ENCODE measurements at regions not wholly inside any gene's neighbourhood (a gene's known extent, or its start where the extent isn't known, plus 50 kb on each side); places are given as distances from the start of the nearest gene placed in this dataset.

- Histone ChIP-seq H3K9me3 (ENCODE audit: control insufficient read depth in 1 of 2, insufficient read depth in 1 of 2, low read length in 2 of 2) (no peaks in the 10 kb centered on the region), H3K27ac (ENCODE audit: low read depth in 1 of 2, low read length in 2 of 2) (no peak overlapping the region), H3K4me1 (ENCODE audit: insufficient read depth, low read length) (no peaks in the 10 kb centered on the region), H3K27me3 (ENCODE audit: control insufficient read depth in 1 of 2, insufficient read depth in 2 of 2, low read length in 2 of 2) (no peaks in the 10 kb centered on the region), H3K4me3 (ENCODE audit: low read length) (no peak overlapping the region), H3K36me3 (ENCODE audit: insufficient read depth, low read length) (no peaks in the 10 kb centered on the region)
- Mint-ChIP-seq H3K9me3 (no peaks in the 10 kb centered on the region), H3K4me1 (ENCODE audit: low read depth) (no peaks in the 10 kb centered on the region), H3K27me3 (peaks cover 5% of the 10 kb centered on the region), H3K36me3 (ENCODE audit: low read depth) (no peaks in the 10 kb centered on the region), H3K27ac (no peak overlapping the region), H3K4me3 (no peak overlapping the region)
- ATAC-seq (ENCODE audit: poor library complexity), result no peak
- ChIA-PET POLR2A (no interaction called here), CTCF (no interaction called here)
- DNase-seq, result no peak
- TF ChIP-seq CTCF (IDR thresholded peaks at IDR 0.05), result no peak
- intact Hi-C loops (cut with DNase I, micrococcal nuclease), result no loop called here
These were observed 392.8 kb downstream of the SEC23A start for GRCh38 chr14:38710196-38710595.

GRCh38 chr14:38705220-38705619 is 397.8 kb downstream of the SEC23A start:
- Mint-ChIP-seq H3K27ac (no peak overlapping the region), H3K4me1 (ENCODE audit: low read depth) (no peaks in the 10 kb centered on the region), H3K36me3 (ENCODE audit: low read depth) (no peaks in the 10 kb centered on the region), H3K27me3 (no peaks in the 10 kb centered on the region), H3K9me3 (peaks cover 3% of the 10 kb centered on the region), H3K4me3 (no peak overlapping the region)
- POLR2A ChIA-PET, result no interaction called here
- Histone ChIP-seq H3K36me3 (ENCODE audit: insufficient read depth, low read length) (no peaks in the 10 kb centered on the region), H3K4me1 (ENCODE audit: insufficient read depth, low read length) (no peaks in the 10 kb centered on the region), H3K27ac (ENCODE audit: low read depth in 1 of 2, low read length in 2 of 2) (no peak overlapping the region), H3K9me3 (ENCODE audit: control insufficient read depth in 1 of 2, insufficient read depth in 1 of 2, low read length in 2 of 2) (no peaks in the 10 kb centered on the region), H3K4me3 (ENCODE audit: low read length) (no peak overlapping the region), H3K27me3 (ENCODE audit: control insufficient read depth in 1 of 2, insufficient read depth in 2 of 2, low read length in 2 of 2) (no peaks in the 10 kb centered on the region)
- DNase-seq (no peak), ATAC-seq (ENCODE audit: poor library complexity) (no peak)
- intact Hi-C loops (cut with DNase I, micrococcal nuclease), result no loop called here
- no peak for TF ChIP-seq CTCF (IDR thresholded peaks at IDR 0.05)
- CTCF ChIA-PET, result no interaction called here

- H3K27ac ChIP-seq (ENCODE audit: low read depth in 1 of 2, low read length in 2 of 2), result no peak overlapping the region
- Mint-ChIP-seq H3K27ac (no peak overlapping the region), H3K4me1 (ENCODE audit: low read depth) (no peaks in the 10 kb centered on the region), H3K36me3 (ENCODE audit: low read depth) (no peaks in the 10 kb centered on the region), H3K4me3 (no peak overlapping the region), H3K9me3 (peaks cover 3% of the 10 kb centered on the region), H3K27me3 (no peaks in the 10 kb centered on the region)
- ATAC-seq (ENCODE audit: poor library complexity) (no peak), DNase-seq (no peak)
- CTCF ChIA-PET, result no interaction called here
- no peak for TF ChIP-seq CTCF (IDR thresholded peaks at IDR 0.05)
- H3K4me3 ChIP-seq (ENCODE audit: low read length), result no peak overlapping the region
- no peaks in the 10 kb centered on the region for H3K36me3 ChIP-seq (ENCODE audit: insufficient read depth, low read length)
- no peaks in the 10 kb centered on the region for H3K27me3 ChIP-seq (ENCODE audit: control insufficient read depth in 1 of 2, insufficient read depth in 2 of 2, low read length in 2 of 2)
- POLR2A ChIA-PET, result no interaction called here
- no peaks in the 10 kb centered on the region for H3K9me3 ChIP-seq (ENCODE audit: control insufficient read depth in 1 of 2, insufficient read depth in 1 of 2, low read length in 2 of 2)
- intact Hi-C loops (cut with DNase I, micrococcal nuclease), result no loop called here
- no peaks in the 10 kb centered on the region for H3K4me1 ChIP-seq (ENCODE audit: insufficient read depth, low read length)
These were observed 398.8 kb downstream of the SEC23A start for GRCh38 chr14:38704220-38704619.
